ENCODE measurements at regions not wholly inside any gene's neighbourhood (a gene's known extent, or its start where the extent isn't known, plus 50 kb on each side); places are given as distances from the start of the nearest gene placed in this dataset.

DNA sequence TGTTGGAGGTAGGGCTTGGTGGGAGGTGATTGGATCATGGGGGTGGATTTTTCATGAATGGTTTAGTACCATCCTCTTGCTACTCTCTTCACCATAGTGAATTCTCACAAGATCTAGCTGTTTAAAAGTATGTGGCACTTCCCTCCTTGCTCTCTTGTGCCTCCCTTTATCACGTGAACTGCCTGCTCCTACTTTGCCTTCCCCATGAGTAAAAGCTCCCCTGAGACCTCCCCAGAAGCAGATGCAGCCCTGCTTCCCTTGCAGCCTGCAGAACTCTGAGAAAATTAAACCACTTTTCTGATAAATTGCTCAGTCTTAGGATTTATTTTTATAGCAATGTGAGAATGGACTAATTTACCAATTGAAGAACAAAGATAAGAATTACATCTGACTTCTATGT, 223.1 kb downstream of the RNF144A start:
- no peak overlapping the region for H3K9ac ChIP-seq (ENCODE audit: low read length)
- H3K36me3 ChIP-seq (ENCODE audit: control insufficient read depth in 1 of 2, insufficient read depth in 2 of 2, low read length in 2 of 2), result no peaks in the 10 kb centered on the region
- ChIA-PET POLR2A (no interaction called here), RAD21 (ENCODE audit: low non-redundant PET in 1 of 2, low total read pairs in 2 of 2, uncharacterized antibody in 2 of 2, unreplicated experiment in 2 of 2) (no interaction called here), CTCF (no interaction called here)
- H3K27me3 ChIP-seq (ENCODE audit: insufficient read depth, low read length), result 0 out of 2 replicates have a peak, but pooled peaks cover 7% of the 10 kb centered on the region
- intact Hi-C loops (cut with micrococcal nuclease), result no loop called here
- no peaks in the 10 kb centered on the region for H3K79me2 ChIP-seq (ENCODE audit: insufficient read depth, low read length)
- no peak overlapping the region for H2AFZ ChIP-seq (ENCODE audit: low read depth, low read length, poor library complexity, severe bottlenecking)
- no peak for TF ChIP-seq FOSL1 (IDR thresholded peaks at IDR 0.05; ENCODE audit: low read depth)
- no peak for TF ChIP-seq CBX3 (IDR thresholded peaks at IDR 0.05; ENCODE audit: low read depth)
- no peak for TF ChIP-seq POLR2A (IDR thresholded peaks at IDR 0.05; ENCODE audit: borderline replicate concordance, extremely low read depth, insufficient read depth, insufficient read length)
- no peak for TF ChIP-seq EZH2 (IDR thresholded peaks at IDR 0.05)
- TF ChIP-seq, protein P1, sequence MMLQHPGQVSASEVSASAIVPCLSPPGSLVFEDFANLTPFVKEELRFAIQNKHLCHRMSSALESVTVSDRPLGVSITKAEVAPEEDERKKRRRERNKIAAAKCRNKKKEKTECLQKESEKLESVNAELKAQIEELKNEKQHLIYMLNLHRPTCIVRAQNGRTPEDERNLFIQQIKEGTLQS (IDR thresholded peaks at IDR 0.05), result no peak
- no peak for TF ChIP-seq ZNF274 (IDR thresholded peaks at IDR 0.05; ENCODE audit: low read depth, low read length)
- no peak for TF ChIP-seq SRF (IDR thresholded peaks at IDR 0.05; ENCODE audit: low read depth)
- TF ChIP-seq SP1 (IDR thresholded peaks at IDR 0.05; ENCODE audit: low read depth), result no peak
- TF ChIP-seq, protein P2, sequence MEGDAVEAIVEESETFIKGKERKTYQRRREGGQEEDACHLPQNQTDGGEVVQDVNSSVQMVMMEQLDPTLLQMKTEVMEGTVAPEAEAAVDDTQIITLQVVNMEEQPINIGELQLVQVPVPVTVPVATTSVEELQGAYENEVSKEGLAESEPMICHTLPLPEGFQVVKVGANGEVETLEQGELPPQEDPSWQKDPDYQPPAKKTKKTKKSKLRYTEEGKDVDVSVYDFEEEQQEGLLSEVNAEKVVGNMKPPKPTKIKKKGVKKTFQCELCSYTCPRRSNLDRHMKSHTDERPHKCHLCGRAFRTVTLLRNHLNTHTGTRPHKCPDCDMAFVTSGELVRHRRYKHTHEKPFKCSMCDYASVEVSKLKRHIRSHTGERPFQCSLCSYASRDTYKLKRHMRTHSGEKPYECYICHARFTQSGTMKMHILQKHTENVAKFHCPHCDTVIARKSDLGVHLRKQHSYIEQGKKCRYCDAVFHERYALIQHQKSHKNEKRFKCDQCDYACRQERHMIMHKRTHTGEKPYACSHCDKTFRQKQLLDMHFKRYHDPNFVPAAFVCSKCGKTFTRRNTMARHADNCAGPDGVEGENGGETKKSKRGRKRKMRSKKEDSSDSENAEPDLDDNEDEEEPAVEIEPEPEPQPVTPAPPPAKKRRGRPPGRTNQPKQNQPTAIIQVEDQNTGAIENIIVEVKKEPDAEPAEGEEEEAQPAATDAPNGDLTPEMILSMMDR (IDR thresholded peaks at IDR 0.05 in 2 of 3, conservative IDR thresholded peaks at IDR 0.05 in 1 of 3; ENCODE audit: borderline replicate concordance in 1 of 3, insufficient read depth in 1 of 3, low read depth in 2 of 3, low read length in 2 of 3), result no peak
- TF ChIP-seq, protein P3, sequence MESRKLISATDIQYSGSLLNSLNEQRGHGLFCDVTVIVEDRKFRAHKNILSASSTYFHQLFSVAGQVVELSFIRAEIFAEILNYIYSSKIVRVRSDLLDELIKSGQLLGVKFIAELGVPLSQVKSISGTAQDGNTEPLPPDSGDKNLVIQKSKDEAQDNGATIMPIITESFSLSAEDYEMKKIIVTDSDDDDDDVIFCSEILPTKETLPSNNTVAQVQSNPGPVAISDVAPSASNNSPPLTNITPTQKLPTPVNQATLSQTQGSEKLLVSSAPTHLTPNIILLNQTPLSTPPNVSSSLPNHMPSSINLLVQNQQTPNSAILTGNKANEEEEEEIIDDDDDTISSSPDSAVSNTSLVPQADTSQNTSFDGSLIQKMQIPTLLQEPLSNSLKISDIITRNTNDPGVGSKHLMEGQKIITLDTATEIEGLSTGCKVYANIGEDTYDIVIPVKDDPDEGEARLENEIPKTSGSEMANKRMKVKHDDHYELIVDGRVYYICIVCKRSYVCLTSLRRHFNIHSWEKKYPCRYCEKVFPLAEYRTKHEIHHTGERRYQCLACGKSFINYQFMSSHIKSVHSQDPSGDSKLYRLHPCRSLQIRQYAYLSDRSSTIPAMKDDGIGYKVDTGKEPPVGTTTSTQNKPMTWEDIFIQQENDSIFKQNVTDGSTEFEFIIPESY (IDR thresholded peaks at IDR 0.05; ENCODE audit: extremely low read depth, insufficient replicate concordance, low read length), result no peak
- no peak for TF ChIP-seq YY1 (IDR thresholded peaks at IDR 0.05; ENCODE audit: extremely low read depth, insufficient replicate concordance, low read depth, low read length)
- TF ChIP-seq ZFX (IDR thresholded peaks at IDR 0.05), result no peak
- no peak for TF ChIP-seq RAD21 (IDR thresholded peaks at IDR 0.05; ENCODE audit: low read depth)
- TF ChIP-seq TCF7L2 (IDR thresholded peaks at IDR 0.05; ENCODE audit: borderline replicate concordance, extremely low read depth, insufficient read depth, insufficient read length), result no peak
- no peak for TF ChIP-seq POLR2AphosphoS5 (IDR thresholded peaks at IDR 0.05; ENCODE audit: low read depth, low read length)
- TF ChIP-seq EZH2phosphoT487 (IDR thresholded peaks at IDR 0.05; ENCODE audit: borderline replicate concordance), result no peak
- no peak for TF ChIP-seq JUND (IDR thresholded peaks at IDR 0.05)
- TF ChIP-seq CEBPB (IDR thresholded peaks at IDR 0.05; ENCODE audit: low read depth), result no peak
- BruUV-seq (replicated peaks), result no TSS peak
- DNase-seq (ENCODE audit: low read depth, low spot score) (no peak), ATAC-seq (no peak)
- H3K9me2 ChIP-seq (ENCODE audit: insufficient read depth), result no peaks in the 10 kb centered on the region
- H3K4me3 ChIP-seq (replicated peaks in 1 of 2; ENCODE audit: low read depth in 1 of 2, low read length in 2 of 2), result no peak overlapping the region
- H4K20me1 ChIP-seq (ENCODE audit: insufficient read depth), result no peaks in the 10 kb centered on the region
- no peak overlapping the region for H3K4me2 ChIP-seq (ENCODE audit: low read length)
- no peaks in the 10 kb centered on the region for H3K9me3 ChIP-seq (ENCODE audit: control insufficient read depth in 1 of 2, insufficient read depth in 1 of 2, low read depth in 1 of 2, low read length in 2 of 2)
- no peaks in the 10 kb centered on the region for H3K4me1 ChIP-seq (ENCODE audit: control insufficient read depth in 1 of 2, insufficient read depth in 2 of 2, low read length in 2 of 2)
- H3K27ac ChIP-seq (ENCODE audit: low read depth, low read length), result no peak overlapping the region
